Nephron progenitor cell (in vitro differentiated cells): ENCODE measurements at regions not wholly inside any gene's neighbourhood (a gene's known extent, or its start where the extent isn't known, plus 50 kb on each side); places are given as distances from the start of the nearest gene placed in this dataset.

Source experiments
- DNase-seq: peaks from one replicate; pipeline ENCODE4 v3.0.0; 2021
- H3K27ac Mint-ChIP-seq: 2 replicates; pipeline ENCODE4 v1.8.0; 2021; ENCODE audit warnings: mild to moderate bottlenecking, moderate library complexity, mixed read lengths
- H3K27me3 Mint-ChIP-seq: 2 replicates; pipeline ENCODE4 v1.8.0; 2021; ENCODE audit warnings: mild to moderate bottlenecking, low read depth, mixed read lengths; ENCODE audit not compliant: poor library complexity
- H3K36me3 Mint-ChIP-seq: 2 replicates; pipeline ENCODE4 v1.8.0; 2021; ENCODE audit warnings: low read depth, mixed read lengths
- H3K4me1 Mint-ChIP-seq: 2 replicates; pipeline ENCODE4 v1.8.0; 2021; ENCODE audit warnings: mixed read lengths
- H3K4me3 Mint-ChIP-seq: 2 replicates; pipeline ENCODE4 v1.8.0; 2021; ENCODE audit warnings: mild to moderate bottlenecking, moderate library complexity, mixed read lengths
- H3K9me3 Mint-ChIP-seq: 2 replicates; pipeline ENCODE4 v1.8.0; 2021; ENCODE audit warnings: mild to moderate bottlenecking, moderate library complexity, mixed read lengths
- TF ChIP-seq, protein P1 (sequence below): fragments of 200-600 bp; sonication (generic); IDR thresholded peaks from 2 replicates; pipeline ENCODE4 v1.5.0; 2021; ENCODE audit warnings: antibody characterized with exemption

GRCh38 chr6:37555040-37555781 is 55.5 kb upstream of the CCDC167 start:
- H3K27ac Mint-ChIP-seq, result no peak overlapping the region
- DNase-seq, result no peak
- peaks cover 70% of the 10 kb centered on the region for H3K27me3 Mint-ChIP-seq
- TF ChIP-seq, protein P1, sequence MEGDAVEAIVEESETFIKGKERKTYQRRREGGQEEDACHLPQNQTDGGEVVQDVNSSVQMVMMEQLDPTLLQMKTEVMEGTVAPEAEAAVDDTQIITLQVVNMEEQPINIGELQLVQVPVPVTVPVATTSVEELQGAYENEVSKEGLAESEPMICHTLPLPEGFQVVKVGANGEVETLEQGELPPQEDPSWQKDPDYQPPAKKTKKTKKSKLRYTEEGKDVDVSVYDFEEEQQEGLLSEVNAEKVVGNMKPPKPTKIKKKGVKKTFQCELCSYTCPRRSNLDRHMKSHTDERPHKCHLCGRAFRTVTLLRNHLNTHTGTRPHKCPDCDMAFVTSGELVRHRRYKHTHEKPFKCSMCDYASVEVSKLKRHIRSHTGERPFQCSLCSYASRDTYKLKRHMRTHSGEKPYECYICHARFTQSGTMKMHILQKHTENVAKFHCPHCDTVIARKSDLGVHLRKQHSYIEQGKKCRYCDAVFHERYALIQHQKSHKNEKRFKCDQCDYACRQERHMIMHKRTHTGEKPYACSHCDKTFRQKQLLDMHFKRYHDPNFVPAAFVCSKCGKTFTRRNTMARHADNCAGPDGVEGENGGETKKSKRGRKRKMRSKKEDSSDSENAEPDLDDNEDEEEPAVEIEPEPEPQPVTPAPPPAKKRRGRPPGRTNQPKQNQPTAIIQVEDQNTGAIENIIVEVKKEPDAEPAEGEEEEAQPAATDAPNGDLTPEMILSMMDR, result no peak
- H3K4me1 Mint-ChIP-seq, result peaks cover 79% of the 10 kb centered on the region
- H3K36me3 Mint-ChIP-seq, result no peaks in the 10 kb centered on the region
- H3K9me3 Mint-ChIP-seq, result no peaks in the 10 kb centered on the region
- H3K4me3 Mint-ChIP-seq, result peak overlapping the region; percentile 63

GRCh38 chr6:37554480-37554819 is 54.8 kb upstream of the CCDC167 start:
- Mint-ChIP-seq H3K4me3 (peak overlapping the region; percentile 20), H3K27ac (no peak overlapping the region), H3K9me3 (no peaks in the 10 kb centered on the region), H3K36me3 (no peaks in the 10 kb centered on the region), H3K4me1 (peaks cover 76% of the 10 kb centered on the region), H3K27me3 (peaks cover 63% of the 10 kb centered on the region)
- TF ChIP-seq, protein P1, result no peak
- no peak for DNase-seq

- no peak for DNase-seq
- Mint-ChIP-seq H3K27me3 (peaks cover 47% of the 10 kb centered on the region), H3K27ac (no peak overlapping the region), H3K4me3 (no peak overlapping the region), H3K36me3 (no peaks in the 10 kb centered on the region), H3K4me1 (peaks cover 65% of the 10 kb centered on the region), H3K9me3 (no peaks in the 10 kb centered on the region)
- TF ChIP-seq, protein P1, result no peak
Observed at GRCh38 chr6:37552267-37552666, 52.6 kb upstream of the CCDC167 start.

- peaks cover 61% of the 10 kb centered on the region for H3K4me1 Mint-ChIP-seq
- H3K4me3 Mint-ChIP-seq, result no peak overlapping the region
- peaks cover 48% of the 10 kb centered on the region for H3K27me3 Mint-ChIP-seq
- no peaks in the 10 kb centered on the region for H3K36me3 Mint-ChIP-seq
- H3K9me3 Mint-ChIP-seq, result no peaks in the 10 kb centered on the region
- TF ChIP-seq, protein P1, result no peak
- no peak for DNase-seq
- H3K27ac Mint-ChIP-seq, result no peak overlapping the region
Observed at GRCh38 chr6:37551867-37552266, 52.2 kb upstream of the CCDC167 start.

- Mint-ChIP-seq H3K27ac (no peak overlapping the region), H3K4me3 (no peak overlapping the region), H3K4me1 (peaks cover 57% of the 10 kb centered on the region), H3K9me3 (no peaks in the 10 kb centered on the region), H3K36me3 (no peaks in the 10 kb centered on the region), H3K27me3 (peaks cover 47% of the 10 kb centered on the region)
- no peak for DNase-seq
- TF ChIP-seq, protein P1, result no peak
Observed at GRCh38 chr6:37551446-37551845, 51.8 kb upstream of the CCDC167 start.

DNA sequence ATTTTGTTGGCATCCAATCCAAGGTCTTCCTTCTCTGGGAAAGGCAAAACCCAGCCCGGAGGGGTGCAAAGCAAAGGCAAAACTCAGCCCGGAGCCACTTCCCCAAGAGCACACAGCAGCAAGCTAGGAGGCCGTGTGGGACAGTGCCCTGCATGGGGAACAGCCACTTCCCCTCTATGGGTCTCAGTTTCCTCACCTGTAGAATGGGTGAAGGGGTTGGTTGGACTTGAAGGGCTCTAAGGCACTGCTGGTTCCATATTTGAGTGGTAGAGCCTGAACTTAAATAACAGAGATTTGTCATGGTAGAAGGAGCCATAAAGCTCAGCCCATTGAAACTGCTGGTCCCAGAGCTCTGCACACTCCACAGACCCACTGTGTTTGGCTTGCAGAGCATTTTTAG is 51.3 kb upstream of the CCDC167 start:
- H3K36me3 Mint-ChIP-seq, result no peaks in the 10 kb centered on the region
- H3K9me3 Mint-ChIP-seq, result no peaks in the 10 kb centered on the region
- H3K4me3 Mint-ChIP-seq, result no peak overlapping the region
- TF ChIP-seq, protein P1, result no peak
- no peak for DNase-seq
- no peak overlapping the region for H3K27ac Mint-ChIP-seq
- H3K4me1 Mint-ChIP-seq, result peaks cover 57% of the 10 kb centered on the region
- peaks cover 42% of the 10 kb centered on the region for H3K27me3 Mint-ChIP-seq
